ELF-1 (cell line): ENCODE measurements at regions not wholly inside any gene's neighbourhood (a gene's known extent, or its start where the extent isn't known, plus 50 kb on each side); places are given as distances from the start of the nearest gene placed in this dataset.
"Not testable (repeated sequence)": the region's sequence is repeated elsewhere in the genome, so short reads cannot be mapped to it uniquely, and the experiment has no call there.

Experiments
- DNase-seq: peaks from one replicate; pipeline ENCODE4 v3.0.0-alpha.2; 2016; ENCODE audit warnings: low read depth, low spot score

GRCh38 chr16:25563700-25564099, 128.1 kb upstream of the HS3ST4 start:
- no peak for DNase-seq

- DNase-seq = not testable (repeated sequence)
Measured at GRCh38 chr16:25561723-25562122, 130.0 kb upstream of the HS3ST4 start.

GRCh38 chr16:25556968-25557312, 134.8 kb upstream of the HS3ST4 start:
- DNase-seq = not testable (repeated sequence)

GRCh38 chr16:25556289-25556967, 135.3 kb upstream of the HS3ST4 start:
- DNase-seq = not testable (repeated sequence)

GRCh38 chr16:25553711-25554436, 137.9 kb upstream of the HS3ST4 start:
- peak; percentile 13 for DNase-seq

- no peak for DNase-seq
Measured at GRCh38 chr16:25550647-25551046, 141.1 kb upstream of the HS3ST4 start.

- no peak for DNase-seq
Measured at GRCh38 chr16:25546791-25547190, 145.0 kb upstream of the HS3ST4 start.

GRCh38 chr16:25544294-25544693, 147.5 kb upstream of the HS3ST4 start:
- DNase-seq = no peak

- DNase-seq = peak; percentile 12
Measured at GRCh38 chr16:25542306-25542705, 149.5 kb upstream of the HS3ST4 start.

GRCh38 chr16:25539767-25540166, 152.0 kb upstream of the HS3ST4 start:
- DNase-seq = not testable (repeated sequence)

- DNase-seq = peak; percentile 1
Measured at GRCh38 chr16:25523183-25523582, 168.6 kb upstream of the HS3ST4 start.

GRCh38 chr16:25512041-25512440, 179.7 kb upstream of the HS3ST4 start:
- no peak for DNase-seq

- no peak for DNase-seq
Measured at GRCh38 chr16:25509456-25509855, 182.3 kb upstream of the HS3ST4 start.

GRCh38 chr16:25501530-25502255, 190.1 kb upstream of the HS3ST4 start:
- no peak for DNase-seq

- DNase-seq = no peak
Measured at GRCh38 chr16:25494292-25494691, 197.5 kb upstream of the HS3ST4 start.

- no peak for DNase-seq
Measured at GRCh38 chr16:25493136-25493811, 198.5 kb upstream of the HS3ST4 start.

- DNase-seq = no peak
Measured at GRCh38 chr16:25488435-25488834, 203.3 kb upstream of the HS3ST4 start.

- DNase-seq = no peak
Measured at GRCh38 chr16:25487888-25488287, 203.9 kb upstream of the HS3ST4 start.

GRCh38 chr16:25481636-25482035, 210.1 kb upstream of the HS3ST4 start:
- peak; percentile 30 for DNase-seq

GRCh38 chr16:25478476-25478875, 213.3 kb upstream of the HS3ST4 start:
- no peak for DNase-seq

- DNase-seq = no peak
Measured at GRCh38 chr16:25464058-25464457, 206.4 kb upstream of the ZKSCAN2 start.

- no peak for DNase-seq
Measured at GRCh38 chr16:25449802-25450201, 192.2 kb upstream of the ZKSCAN2 start.
